ENCODE measurements at regions not wholly inside any gene's neighbourhood (a gene's known extent, or its start where the extent isn't known, plus 50 kb on each side); places are given as distances from the start of the nearest gene placed in this dataset.

GRCh38 chr2:76251342-76251741, 540.6 kb upstream of the GCFC2 start:
- DNase-seq (ENCODE audit: low read depth): no peak
- TF ChIP-seq, protein P1, sequence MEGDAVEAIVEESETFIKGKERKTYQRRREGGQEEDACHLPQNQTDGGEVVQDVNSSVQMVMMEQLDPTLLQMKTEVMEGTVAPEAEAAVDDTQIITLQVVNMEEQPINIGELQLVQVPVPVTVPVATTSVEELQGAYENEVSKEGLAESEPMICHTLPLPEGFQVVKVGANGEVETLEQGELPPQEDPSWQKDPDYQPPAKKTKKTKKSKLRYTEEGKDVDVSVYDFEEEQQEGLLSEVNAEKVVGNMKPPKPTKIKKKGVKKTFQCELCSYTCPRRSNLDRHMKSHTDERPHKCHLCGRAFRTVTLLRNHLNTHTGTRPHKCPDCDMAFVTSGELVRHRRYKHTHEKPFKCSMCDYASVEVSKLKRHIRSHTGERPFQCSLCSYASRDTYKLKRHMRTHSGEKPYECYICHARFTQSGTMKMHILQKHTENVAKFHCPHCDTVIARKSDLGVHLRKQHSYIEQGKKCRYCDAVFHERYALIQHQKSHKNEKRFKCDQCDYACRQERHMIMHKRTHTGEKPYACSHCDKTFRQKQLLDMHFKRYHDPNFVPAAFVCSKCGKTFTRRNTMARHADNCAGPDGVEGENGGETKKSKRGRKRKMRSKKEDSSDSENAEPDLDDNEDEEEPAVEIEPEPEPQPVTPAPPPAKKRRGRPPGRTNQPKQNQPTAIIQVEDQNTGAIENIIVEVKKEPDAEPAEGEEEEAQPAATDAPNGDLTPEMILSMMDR (IDR thresholded peaks at IDR 0.05; ENCODE audit: insufficient read depth, low read depth, low read length, missing control alignments): no peak

DNA sequence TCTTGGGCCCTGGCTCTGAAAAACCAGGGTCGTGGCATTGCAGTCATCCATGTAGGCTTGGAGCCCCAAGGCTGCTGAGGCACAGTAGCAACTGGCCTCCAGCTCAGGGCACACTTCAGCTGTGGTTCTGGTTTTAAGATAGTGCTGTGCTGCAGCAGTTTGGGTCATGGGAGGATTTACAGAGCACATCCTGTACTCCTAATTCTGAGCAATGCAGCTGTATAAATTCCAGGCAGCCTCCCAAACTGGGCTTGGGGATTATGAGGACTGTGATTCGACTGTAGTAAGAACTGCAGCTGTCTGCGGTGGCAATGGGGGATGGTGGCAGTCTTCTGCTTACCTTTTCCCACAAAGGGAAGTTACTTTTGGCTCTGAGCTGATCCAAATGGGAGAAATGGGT, 536.3 kb upstream of the GCFC2 start:
- no peak for DNase-seq (ENCODE audit: low read depth)
- no peak overlapping the region for H3K4me3 ChIP-seq (ENCODE audit: low read length)
- TF ChIP-seq, protein P1 (IDR thresholded peaks at IDR 0.05; ENCODE audit: insufficient read depth, low read depth, low read length, missing control alignments): no peak

More at GRCh38 chr2:76251342-76251741, 540.6 kb upstream of the GCFC2 start:
- no peak overlapping the region for H3K4me3 ChIP-seq (ENCODE audit: low read length)

DNA sequence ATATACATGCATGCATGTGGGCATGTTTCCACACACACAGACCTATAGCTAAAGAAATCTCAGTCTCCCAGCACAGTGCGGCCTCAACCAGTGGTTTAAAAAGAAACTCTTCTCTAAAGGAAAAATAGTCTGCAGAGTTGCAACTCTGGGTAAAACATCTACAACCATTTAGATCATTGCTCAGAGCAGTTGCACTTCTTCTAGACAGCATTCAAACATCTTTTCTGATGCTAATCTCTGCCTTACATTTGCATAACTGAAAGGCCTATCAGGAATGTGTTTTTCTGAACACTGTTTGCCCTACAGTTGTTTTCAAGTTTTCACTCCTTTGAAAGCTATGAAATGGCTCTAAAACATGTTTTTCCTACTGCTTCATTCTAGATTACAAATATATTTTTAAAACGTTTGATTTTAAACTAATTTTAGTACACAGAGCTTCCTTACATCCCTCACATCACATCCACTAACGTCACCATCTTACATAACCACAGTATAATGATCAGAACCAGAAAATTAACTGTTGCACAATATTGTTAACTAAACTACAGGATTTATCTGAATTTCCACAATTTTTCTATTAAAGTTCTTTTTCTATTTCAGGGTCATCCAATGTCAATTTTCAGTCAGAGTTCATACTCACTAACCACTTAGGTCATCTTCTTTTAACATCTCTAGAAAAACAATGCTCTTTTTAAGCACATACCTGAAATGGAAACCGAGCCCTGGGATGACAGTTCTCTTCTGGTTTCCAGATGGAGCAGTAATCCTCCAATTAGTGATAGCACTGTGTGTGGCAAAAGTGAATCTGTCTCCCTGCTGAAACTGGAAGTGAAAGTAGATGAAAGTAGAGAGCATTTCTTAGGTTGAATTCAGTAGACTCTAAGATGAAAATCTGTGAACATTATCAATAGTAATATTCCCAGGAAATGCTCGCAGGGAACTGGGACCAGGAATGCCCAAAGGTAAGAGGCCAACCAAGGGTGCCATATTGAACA, 501.6 kb upstream of the GCFC2 start:
- DNase-seq (ENCODE audit: low read depth): no peak
- H3K4me3 ChIP-seq (ENCODE audit: low read length): no peak overlapping the region
- TF ChIP-seq, protein P1 (IDR thresholded peaks at IDR 0.05; ENCODE audit: insufficient read depth, low read depth, low read length, missing control alignments): no peak

GRCh38 chr2:76210551-76210950, 499.8 kb upstream of the GCFC2 start:
- no peak for DNase-seq (ENCODE audit: low read depth)
- H3K4me3 ChIP-seq (ENCODE audit: low read length): no peak overlapping the region
- TF ChIP-seq, protein P1 (IDR thresholded peaks at IDR 0.05; ENCODE audit: insufficient read depth, low read depth, low read length, missing control alignments): no peak

DNA sequence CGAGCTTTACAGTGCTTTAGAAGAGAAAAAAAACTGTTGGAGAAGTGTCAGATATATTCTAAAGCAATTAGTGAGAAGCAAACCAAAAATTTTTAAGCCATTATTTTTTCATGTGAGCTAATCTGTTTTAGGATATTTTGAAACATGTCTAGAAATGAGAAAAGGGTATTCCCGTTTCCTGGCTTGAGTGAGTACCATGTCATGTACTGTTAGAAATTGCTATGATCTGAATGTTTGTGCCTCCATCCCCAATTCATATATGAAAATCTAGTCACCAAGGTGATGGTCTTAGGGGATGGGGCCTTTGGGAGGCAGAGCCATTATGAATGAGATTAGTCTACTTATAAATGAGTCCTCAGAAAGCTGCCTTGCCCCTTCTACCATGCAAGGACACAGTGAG, 493.3 kb upstream of the GCFC2 start:
- DNase-seq (ENCODE audit: low read depth): no peak
- TF ChIP-seq, protein P1 (IDR thresholded peaks at IDR 0.05; ENCODE audit: insufficient read depth, low read depth, low read length, missing control alignments): no peak

GRCh38 chr2:76202866-76203265, 492.2 kb upstream of the GCFC2 start:
- TF ChIP-seq, protein P1 (IDR thresholded peaks at IDR 0.05; ENCODE audit: insufficient read depth, low read depth, low read length, missing control alignments): no peak
- H3K4me3 ChIP-seq (ENCODE audit: low read length): no peak overlapping the region
- no peak for DNase-seq (ENCODE audit: low read depth)

More for the DNA sequence above, 493.3 kb upstream of the GCFC2 start:
- H3K4me3 ChIP-seq (ENCODE audit: low read length): no peak overlapping the region

Measured in epithelial cell of esophagus (primary cell).